Astrocyte of the cerebellum (primary cell): ENCODE measurements at regions not wholly inside any gene's neighbourhood (a gene's known extent, or its start where the extent isn't known, plus 50 kb on each side); places are given as distances from the start of the nearest gene placed in this dataset.

Source experiments
- DNase-seq: peaks from one replicate; pipeline ENCODE4 v3.0.0-alpha.2; 2011; ENCODE audit warnings: low read depth
- H3K4me3 ChIP-seq: 2 replicates; pipeline ENCODE4 v1.5.1; 2011; ENCODE audit warnings: mild to moderate bottlenecking, low read depth, low read length, moderate library complexity
- in situ Hi-C: cut with HindIII; loops from 2 replicates; pipeline ENCODE4 v1.10.0; 2017; ENCODE audit warnings: low sequenced_read_pairs
- TF ChIP-seq, protein P1 (sequence below): IDR thresholded peaks from 2 replicates; pipeline ENCODE4 v1.5.1; 2012; ENCODE audit warnings: low read length, low read depth, moderate library complexity, mild to moderate bottlenecking; ENCODE audit errors: missing control alignments

DNA sequence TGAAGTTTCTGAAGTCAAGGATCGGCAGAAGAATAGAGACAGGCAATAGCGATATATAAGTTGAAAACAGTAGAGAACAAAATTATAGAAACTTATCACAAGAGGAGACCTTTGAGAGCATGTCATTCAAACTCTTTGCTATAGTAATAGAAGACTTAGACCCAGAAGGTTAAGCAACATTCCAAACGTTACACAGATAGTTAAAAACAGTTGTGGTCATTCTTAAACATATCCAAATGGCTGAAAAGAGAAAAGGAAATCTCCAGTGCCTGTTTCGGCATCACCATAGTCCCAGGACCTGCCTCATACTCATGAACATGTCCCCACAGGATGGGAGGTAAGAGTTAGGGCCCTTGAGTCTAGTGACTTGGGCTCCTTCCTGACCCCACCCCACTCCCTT lies 258.1 kb upstream of the NOCT start:
- no peak for DNase-seq
- TF ChIP-seq, protein P1, sequence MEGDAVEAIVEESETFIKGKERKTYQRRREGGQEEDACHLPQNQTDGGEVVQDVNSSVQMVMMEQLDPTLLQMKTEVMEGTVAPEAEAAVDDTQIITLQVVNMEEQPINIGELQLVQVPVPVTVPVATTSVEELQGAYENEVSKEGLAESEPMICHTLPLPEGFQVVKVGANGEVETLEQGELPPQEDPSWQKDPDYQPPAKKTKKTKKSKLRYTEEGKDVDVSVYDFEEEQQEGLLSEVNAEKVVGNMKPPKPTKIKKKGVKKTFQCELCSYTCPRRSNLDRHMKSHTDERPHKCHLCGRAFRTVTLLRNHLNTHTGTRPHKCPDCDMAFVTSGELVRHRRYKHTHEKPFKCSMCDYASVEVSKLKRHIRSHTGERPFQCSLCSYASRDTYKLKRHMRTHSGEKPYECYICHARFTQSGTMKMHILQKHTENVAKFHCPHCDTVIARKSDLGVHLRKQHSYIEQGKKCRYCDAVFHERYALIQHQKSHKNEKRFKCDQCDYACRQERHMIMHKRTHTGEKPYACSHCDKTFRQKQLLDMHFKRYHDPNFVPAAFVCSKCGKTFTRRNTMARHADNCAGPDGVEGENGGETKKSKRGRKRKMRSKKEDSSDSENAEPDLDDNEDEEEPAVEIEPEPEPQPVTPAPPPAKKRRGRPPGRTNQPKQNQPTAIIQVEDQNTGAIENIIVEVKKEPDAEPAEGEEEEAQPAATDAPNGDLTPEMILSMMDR: no peak
- no peak overlapping the region for H3K4me3 ChIP-seq
- in situ Hi-C loops: no loop called here

DNA sequence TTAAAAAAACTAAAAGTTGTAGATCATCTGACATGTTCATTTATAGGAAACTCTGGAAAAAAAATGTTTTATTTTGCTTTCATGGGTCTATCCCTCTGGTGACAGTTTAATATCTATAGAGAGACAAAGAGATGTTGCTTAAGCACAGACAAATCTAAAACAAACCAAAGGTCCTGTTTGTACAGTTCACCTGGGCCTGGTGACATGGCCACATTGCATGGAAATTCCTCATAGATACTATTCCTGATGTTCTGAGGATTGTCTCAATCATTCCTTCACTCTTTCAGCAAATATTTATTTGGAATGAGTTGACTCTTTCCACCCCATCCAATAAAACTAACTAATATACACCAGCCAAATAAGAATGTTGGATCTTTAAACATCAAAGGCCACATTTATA lies 259.1 kb upstream of the NOCT start:
- in situ Hi-C loops: no loop called here
- TF ChIP-seq, protein P1: no peak
- no peak for DNase-seq
- H3K4me3 ChIP-seq: no peak overlapping the region

DNA sequence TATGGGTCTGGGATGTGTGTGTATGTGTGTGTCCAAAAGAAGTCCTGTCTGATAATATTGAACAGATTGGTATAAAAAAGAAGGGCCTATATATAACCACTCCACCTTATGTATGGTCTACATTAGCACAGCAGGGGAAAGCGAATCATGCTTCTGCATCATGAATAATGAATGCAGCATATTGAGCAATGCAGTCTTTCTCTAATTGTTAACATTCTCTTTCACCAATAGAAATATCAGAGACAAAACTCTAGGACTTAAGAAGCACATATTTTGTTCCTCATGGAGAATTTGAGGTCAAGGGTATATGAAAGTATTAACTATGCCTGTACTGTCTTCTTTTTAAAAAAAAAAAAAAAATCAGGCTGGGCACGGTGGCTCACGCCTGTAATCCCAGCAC lies 264.3 kb upstream of the NOCT start:
- DNase-seq: peak; percentile 6
- TF ChIP-seq, protein P1: no peak
- in situ Hi-C loops: no loop called here
- no peak overlapping the region for H3K4me3 ChIP-seq

DNA sequence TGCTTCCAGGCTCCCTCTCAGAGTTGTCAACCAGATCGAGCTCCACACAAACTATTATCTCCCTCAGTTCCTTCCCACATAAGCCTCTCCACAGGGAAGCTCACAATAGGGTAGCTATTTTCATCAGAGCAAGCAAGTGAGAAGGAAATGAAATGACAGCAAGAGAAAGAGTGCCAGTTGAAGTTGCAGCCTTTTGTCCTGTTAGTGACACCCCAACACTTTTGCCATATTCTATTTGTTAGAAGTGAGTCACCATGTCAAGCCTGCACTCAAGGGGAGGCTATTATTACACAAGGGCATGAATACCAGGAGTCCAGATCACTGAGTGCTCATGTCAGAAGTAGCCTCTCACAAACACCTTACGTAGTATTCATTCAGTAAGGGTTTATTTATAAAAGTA lies 266.3 kb upstream of the NOCT start:
- in situ Hi-C loops: no loop called here
- DNase-seq: no peak

DNA sequence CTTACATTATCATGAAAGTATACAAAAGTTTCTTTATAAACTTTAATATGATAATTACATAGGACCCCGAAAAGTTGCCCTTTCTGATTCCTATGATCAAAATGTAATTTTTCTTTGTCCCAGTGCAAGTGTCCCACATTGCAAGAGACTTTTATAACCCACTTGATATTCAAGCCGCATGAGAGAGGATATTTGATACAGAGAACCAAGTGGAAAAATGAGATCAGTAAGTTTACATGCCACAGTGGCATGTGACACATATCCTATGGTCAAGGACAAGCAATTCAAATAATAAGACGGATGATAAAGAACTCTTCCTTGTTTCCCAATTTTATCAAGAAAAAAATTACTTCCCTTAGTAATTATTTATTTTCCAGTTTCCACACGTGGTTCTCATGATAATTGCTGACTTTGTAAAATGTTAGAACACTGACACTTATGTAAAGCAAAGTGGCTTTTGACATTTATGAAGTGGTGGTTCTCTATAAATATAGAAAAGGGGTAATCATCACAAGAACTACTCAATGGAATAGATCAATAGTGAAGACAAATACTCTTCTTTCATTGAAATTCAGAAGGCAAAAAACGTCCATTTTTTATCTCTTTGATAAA lies 273.7 kb upstream of the NOCT start:
- DNase-seq: no peak
- TF ChIP-seq, protein P1: no peak
- in situ Hi-C loops: no loop called here
- H3K4me3 ChIP-seq: no peak overlapping the region

More for the DNA sequence above, 266.3 kb upstream of the NOCT start:
- H3K4me3 ChIP-seq: no peak overlapping the region
- TF ChIP-seq, protein P1: no peak

DNA sequence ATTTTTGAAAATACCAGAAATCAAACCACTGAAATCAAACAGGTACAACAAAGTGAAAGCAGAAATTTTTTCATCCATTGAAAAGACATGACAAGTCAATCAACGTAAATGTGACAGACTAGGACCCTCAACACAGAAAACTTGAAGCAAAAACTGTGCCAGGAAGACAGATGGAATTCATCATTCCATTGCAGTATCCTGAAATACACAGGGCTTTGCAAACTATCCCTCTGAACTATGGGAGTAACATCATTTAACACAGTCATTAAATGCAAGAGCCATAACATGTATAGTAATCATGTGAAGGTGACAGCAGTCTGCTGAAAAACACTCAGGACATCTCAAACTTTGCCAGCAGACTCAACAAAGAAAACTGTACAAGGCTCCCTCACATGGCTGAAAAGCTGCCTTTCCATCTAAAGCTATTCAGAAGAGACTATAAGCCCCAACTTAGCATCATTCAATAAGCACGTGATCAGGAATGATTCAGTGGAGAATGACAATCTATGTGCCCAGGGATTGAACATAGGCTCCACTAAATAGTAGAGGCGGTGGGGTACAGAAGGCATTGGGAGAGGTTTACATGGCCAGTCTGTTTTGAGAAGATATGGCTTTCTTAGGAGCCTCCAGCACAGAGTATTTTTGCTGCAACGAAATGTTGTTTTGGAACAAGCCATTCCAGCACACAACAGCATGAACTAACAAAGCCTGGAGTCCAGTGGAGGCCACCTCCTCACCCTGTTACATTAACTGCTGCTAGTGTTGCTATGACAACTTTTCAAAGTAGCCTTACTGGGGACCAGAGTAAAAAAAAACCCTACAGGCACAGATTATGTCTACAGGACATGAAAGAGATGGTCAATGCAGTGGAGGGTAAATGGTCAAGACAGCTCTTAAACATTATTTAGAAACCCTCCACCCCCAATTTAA lies 274.5 kb upstream of the NOCT start:
- H3K4me3 ChIP-seq: no peak overlapping the region
- TF ChIP-seq, protein P1: no peak
- DNase-seq: no peak
- in situ Hi-C loops: no loop called here
